T-helper 1 cell treated with Interleukin-12 subunit alpha and Interleukin-12 subunit beta and Interleukin-4 antibody, amounts not matched to agents 30 μg/mL and 1 μg/mL, for 36 hours (primary cell): ENCODE measurements at regions not wholly inside any gene's neighbourhood (a gene's known extent, or its start where the extent isn't known, plus 50 kb on each side); places are given as distances from the start of the nearest gene placed in this dataset.
"Not testable (repeated sequence)": the region's sequence is repeated elsewhere in the genome, so short reads cannot be mapped to it uniquely, and the experiment has no call there.

Source experiments
- H3K27ac Mint-ChIP-seq: one replicate; pipeline ENCODE4 v1.8.0; 2021; ENCODE audit warnings: mild to moderate bottlenecking, mixed read lengths
- H3K27me3 Mint-ChIP-seq: one replicate; pipeline ENCODE4 v1.8.0; 2021; ENCODE audit warnings: low read depth, mixed read lengths
- H3K36me3 Mint-ChIP-seq: one replicate; pipeline ENCODE4 v1.8.0; 2021; ENCODE audit warnings: low read depth, mixed read lengths
- H3K4me1 Mint-ChIP-seq: one replicate; pipeline ENCODE4 v1.8.0; 2021; ENCODE audit warnings: low read depth, mixed read lengths
- H3K4me3 Mint-ChIP-seq: one replicate; pipeline ENCODE4 v1.8.0; 2021; ENCODE audit warnings: mild to moderate bottlenecking, moderate library complexity, mixed read lengths
- H3K9me3 Mint-ChIP-seq: one replicate; pipeline ENCODE4 v1.8.0; 2021; ENCODE audit warnings: mixed read lengths

- H3K36me3 Mint-ChIP-seq, result no peaks in the 10 kb centered on the region
- H3K9me3 Mint-ChIP-seq, result peaks cover 15% of the 10 kb centered on the region
- no peaks in the 10 kb centered on the region for H3K27me3 Mint-ChIP-seq
- no peaks in the 10 kb centered on the region for H3K4me1 Mint-ChIP-seq
- no peak overlapping the region for H3K27ac Mint-ChIP-seq
- H3K4me3 Mint-ChIP-seq, result no peak overlapping the region
These were observed 606.5 kb upstream of the GYPC start for GRCh38 chr2:126049461-126049860.

GRCh38 chr2:126050991-126051736 is 604.8 kb upstream of the GYPC start:
- Mint-ChIP-seq H3K9me3 (peaks cover 15% of the 10 kb centered on the region), H3K27ac (no peak overlapping the region), H3K4me1 (no peaks in the 10 kb centered on the region), H3K27me3 (no peaks in the 10 kb centered on the region), H3K36me3 (no peaks in the 10 kb centered on the region), H3K4me3 (no peak overlapping the region)

- H3K27ac Mint-ChIP-seq, H3K36me3 Mint-ChIP-seq, H3K4me1 Mint-ChIP-seq, H3K27me3 Mint-ChIP-seq, H3K4me3 Mint-ChIP-seq: not testable (repeated sequence)
- H3K9me3 Mint-ChIP-seq, result peaks cover 15% of the 10 kb centered on the region
These were observed 604.2 kb upstream of the GYPC start for GRCh38 chr2:126051737-126052240.

- Mint-ChIP-seq H3K4me3 (no peak overlapping the region), H3K9me3 (peaks cover 37% of the 10 kb centered on the region), H3K27ac (no peak overlapping the region), H3K36me3 (no peaks in the 10 kb centered on the region), H3K4me1 (no peaks in the 10 kb centered on the region), H3K27me3 (no peaks in the 10 kb centered on the region)
These were observed 596.6 kb upstream of the GYPC start for GRCh38 chr2:126059379-126059778.

- Mint-ChIP-seq H3K27me3 (no peaks in the 10 kb centered on the region), H3K36me3 (no peaks in the 10 kb centered on the region), H3K4me1 (no peaks in the 10 kb centered on the region), H3K9me3 (peaks cover 5% of the 10 kb centered on the region), H3K4me3 (no peak overlapping the region), H3K27ac (no peak overlapping the region)
These were observed 570.8 kb upstream of the GYPC start for GRCh38 chr2:126085011-126085795.

- Mint-ChIP-seq H3K4me1 (no peaks in the 10 kb centered on the region), H3K9me3 (no peaks in the 10 kb centered on the region), H3K4me3 (no peak overlapping the region), H3K36me3 (no peaks in the 10 kb centered on the region), H3K27me3 (no peaks in the 10 kb centered on the region), H3K27ac (no peak overlapping the region)
These were observed 555.0 kb upstream of the GYPC start for GRCh38 chr2:126100962-126101361.

GRCh38 chr2:126106006-126106405 is 550.0 kb upstream of the GYPC start:
- no peak overlapping the region for H3K27ac Mint-ChIP-seq
- no peaks in the 10 kb centered on the region for H3K36me3 Mint-ChIP-seq
- H3K27me3 Mint-ChIP-seq, result no peaks in the 10 kb centered on the region
- no peaks in the 10 kb centered on the region for H3K4me1 Mint-ChIP-seq
- H3K4me3 Mint-ChIP-seq, result no peak overlapping the region
- no peaks in the 10 kb centered on the region for H3K9me3 Mint-ChIP-seq

GRCh38 chr2:126107883-126108282 is 548.1 kb upstream of the GYPC start:
- no peaks in the 10 kb centered on the region for H3K9me3 Mint-ChIP-seq

GRCh38 chr2:126115975-126116374 is 540.0 kb upstream of the GYPC start:
- Mint-ChIP-seq H3K9me3 (no peaks in the 10 kb centered on the region), H3K27ac (no peak overlapping the region), H3K36me3 (no peaks in the 10 kb centered on the region), H3K27me3 (no peaks in the 10 kb centered on the region), H3K4me3 (no peak overlapping the region), H3K4me1 (no peaks in the 10 kb centered on the region)

More at GRCh38 chr2:126107883-126108282, 548.1 kb upstream of the GYPC start:
- Mint-ChIP-seq H3K27ac (no peak overlapping the region), H3K36me3 (no peaks in the 10 kb centered on the region), H3K4me3 (no peak overlapping the region), H3K27me3 (no peaks in the 10 kb centered on the region), H3K4me1 (no peaks in the 10 kb centered on the region)

GRCh38 chr2:126117886-126118285 is 538.1 kb upstream of the GYPC start:
- H3K27me3 Mint-ChIP-seq, result no peaks in the 10 kb centered on the region
- no peaks in the 10 kb centered on the region for H3K9me3 Mint-ChIP-seq
- no peaks in the 10 kb centered on the region for H3K36me3 Mint-ChIP-seq
- H3K27ac Mint-ChIP-seq, result no peak overlapping the region
- no peak overlapping the region for H3K4me3 Mint-ChIP-seq
- H3K4me1 Mint-ChIP-seq, result no peaks in the 10 kb centered on the region

GRCh38 chr2:126145752-126146151 is 510.2 kb upstream of the GYPC start:
- Mint-ChIP-seq H3K9me3 (no peaks in the 10 kb centered on the region), H3K27me3 (no peaks in the 10 kb centered on the region), H3K36me3 (no peaks in the 10 kb centered on the region), H3K4me3 (no peak overlapping the region), H3K4me1 (no peaks in the 10 kb centered on the region), H3K27ac (no peak overlapping the region)

- Mint-ChIP-seq H3K9me3 (no peaks in the 10 kb centered on the region), H3K36me3 (no peaks in the 10 kb centered on the region), H3K4me1 (no peaks in the 10 kb centered on the region), H3K4me3 (no peak overlapping the region), H3K27me3 (no peaks in the 10 kb centered on the region), H3K27ac (no peak overlapping the region)
These were observed 501.6 kb upstream of the GYPC start for GRCh38 chr2:126154256-126154785.

- H3K27me3 Mint-ChIP-seq, H3K36me3 Mint-ChIP-seq, H3K27ac Mint-ChIP-seq, H3K9me3 Mint-ChIP-seq, H3K4me3 Mint-ChIP-seq, H3K4me1 Mint-ChIP-seq: not testable (repeated sequence)
These were observed 495.0 kb upstream of the GYPC start for GRCh38 chr2:126160950-126161349.

GRCh38 chr2:126172631-126173184 is 483.2 kb upstream of the GYPC start:
- Mint-ChIP-seq H3K9me3 (no peaks in the 10 kb centered on the region), H3K36me3 (no peaks in the 10 kb centered on the region), H3K4me1 (no peaks in the 10 kb centered on the region), H3K27me3 (no peaks in the 10 kb centered on the region), H3K27ac (no peak overlapping the region), H3K4me3 (no peak overlapping the region)

- Mint-ChIP-seq H3K4me1 (no peaks in the 10 kb centered on the region), H3K27ac (no peak overlapping the region), H3K36me3 (no peaks in the 10 kb centered on the region), H3K4me3 (no peak overlapping the region), H3K27me3 (no peaks in the 10 kb centered on the region), H3K9me3 (no peaks in the 10 kb centered on the region)
These were observed 480.7 kb upstream of the GYPC start for GRCh38 chr2:126175222-126175621.
